ENCODE measurements at regions not wholly inside any gene's neighbourhood (a gene's known extent, or its start where the extent isn't known, plus 50 kb on each side); places are given as distances from the start of the nearest gene placed in this dataset.
A peak's percentile ranks its signal among the peaks of the same experiment; 100 is the strongest.

- Histone ChIP-seq H3K4me3 (ENCODE audit: low read length) (peak overlapping the region; percentile 24), H3K79me2 (replicated peaks; ENCODE audit: insufficient read depth, low read length) (no peaks in the 10 kb centered on the region), H3K36me3 (ENCODE audit: insufficient read depth, low read length) (no peaks in the 10 kb centered on the region), H3K9me3 (ENCODE audit: low read length) (peaks cover 4% of the 10 kb centered on the region), H3K4me2 (ENCODE audit: low read length) (peak overlapping the region; percentile 38), H3F3A (ENCODE audit: insufficient read depth, low read length, poor library complexity, severe bottlenecking) (no peaks in the 10 kb centered on the region), H3K27me3 (ENCODE audit: insufficient read depth, low read depth, low read length) (no peaks in the 10 kb centered on the region), H3K9me2 (ENCODE audit: insufficient read depth, low read length) (no peaks in the 10 kb centered on the region), H3K27ac (ENCODE audit: low read length) (peak overlapping the region; percentile 48), H4K20me1 (ENCODE audit: insufficient read depth) (no peaks in the 10 kb centered on the region), H3K9ac (ENCODE audit: low read length) (no peak overlapping the region), H2AFZ (ENCODE audit: low read depth, low read length) (peak overlapping the region; percentile 28)
- peak; percentile 53 for TF ChIP-seq EP300 (conservative IDR thresholded peaks at IDR 0.05; ENCODE audit: poor library complexity, severe bottlenecking)
- peak; percentile 15 for TF ChIP-seq SMC3 (conservative IDR thresholded peaks at IDR 0.05; ENCODE audit: poor library complexity)
- TF ChIP-seq CTCF (IDR thresholded peaks at IDR 0.05; ENCODE audit: poor library complexity, severe bottlenecking): no peak
- TF ChIP-seq, protein P1, sequence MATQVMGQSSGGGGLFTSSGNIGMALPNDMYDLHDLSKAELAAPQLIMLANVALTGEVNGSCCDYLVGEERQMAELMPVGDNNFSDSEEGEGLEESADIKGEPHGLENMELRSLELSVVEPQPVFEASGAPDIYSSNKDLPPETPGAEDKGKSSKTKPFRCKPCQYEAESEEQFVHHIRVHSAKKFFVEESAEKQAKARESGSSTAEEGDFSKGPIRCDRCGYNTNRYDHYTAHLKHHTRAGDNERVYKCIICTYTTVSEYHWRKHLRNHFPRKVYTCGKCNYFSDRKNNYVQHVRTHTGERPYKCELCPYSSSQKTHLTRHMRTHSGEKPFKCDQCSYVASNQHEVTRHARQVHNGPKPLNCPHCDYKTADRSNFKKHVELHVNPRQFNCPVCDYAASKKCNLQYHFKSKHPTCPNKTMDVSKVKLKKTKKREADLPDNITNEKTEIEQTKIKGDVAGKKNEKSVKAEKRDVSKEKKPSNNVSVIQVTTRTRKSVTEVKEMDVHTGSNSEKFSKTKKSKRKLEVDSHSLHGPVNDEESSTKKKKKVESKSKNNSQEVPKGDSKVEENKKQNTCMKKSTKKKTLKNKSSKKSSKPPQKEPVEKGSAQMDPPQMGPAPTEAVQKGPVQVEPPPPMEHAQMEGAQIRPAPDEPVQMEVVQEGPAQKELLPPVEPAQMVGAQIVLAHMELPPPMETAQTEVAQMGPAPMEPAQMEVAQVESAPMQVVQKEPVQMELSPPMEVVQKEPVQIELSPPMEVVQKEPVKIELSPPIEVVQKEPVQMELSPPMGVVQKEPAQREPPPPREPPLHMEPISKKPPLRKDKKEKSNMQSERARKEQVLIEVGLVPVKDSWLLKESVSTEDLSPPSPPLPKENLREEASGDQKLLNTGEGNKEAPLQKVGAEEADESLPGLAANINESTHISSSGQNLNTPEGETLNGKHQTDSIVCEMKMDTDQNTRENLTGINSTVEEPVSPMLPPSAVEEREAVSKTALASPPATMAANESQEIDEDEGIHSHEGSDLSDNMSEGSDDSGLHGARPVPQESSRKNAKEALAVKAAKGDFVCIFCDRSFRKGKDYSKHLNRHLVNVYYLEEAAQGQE (IDR thresholded peaks at IDR 0.05; ENCODE audit: borderline replicate concordance): peak; percentile 23
- no peak for TF ChIP-seq RAD21 (conservative IDR thresholded peaks at IDR 0.05)
Observed at GRCh38 chr5:51881901-51882300, 498.7 kb downstream of the ISL1 start.

GRCh38 chr5:51882647-51883046 is 499.4 kb downstream of the ISL1 start:
- H3K4me2 ChIP-seq (ENCODE audit: low read length): no peak overlapping the region
- no peak for TF ChIP-seq EZH2 (IDR thresholded peaks at IDR 0.05; ENCODE audit: borderline replicate concordance, insufficient read depth, low read length, poor library complexity, severe bottlenecking)
- no peak for TF ChIP-seq SMC3 (conservative IDR thresholded peaks at IDR 0.05; ENCODE audit: poor library complexity)
- no peak for TF ChIP-seq CTCF (IDR thresholded peaks at IDR 0.05; ENCODE audit: poor library complexity, severe bottlenecking)
- no peak for TF ChIP-seq POLR2AphosphoS5 (IDR thresholded peaks at IDR 0.05)
- TF ChIP-seq MXI1 (conservative IDR thresholded peaks at IDR 0.05; ENCODE audit: poor library complexity, severe bottlenecking): no peak
- TF ChIP-seq, protein P1 (IDR thresholded peaks at IDR 0.05; ENCODE audit: borderline replicate concordance): no peak
- TF ChIP-seq RAD21 (conservative IDR thresholded peaks at IDR 0.05): no peak
- TF ChIP-seq EP300 (conservative IDR thresholded peaks at IDR 0.05; ENCODE audit: poor library complexity, severe bottlenecking): no peak
- no peak for TF ChIP-seq TAF1 (IDR thresholded peaks at IDR 0.05; ENCODE audit: low read depth)

More at GRCh38 chr5:51882647-51883046, 499.4 kb downstream of the ISL1 start:
- Histone ChIP-seq H3F3A (ENCODE audit: insufficient read depth, low read length, poor library complexity, severe bottlenecking) (no peaks in the 10 kb centered on the region), H3K36me3 (ENCODE audit: insufficient read depth, low read length) (no peaks in the 10 kb centered on the region), H3K9me2 (ENCODE audit: insufficient read depth, low read length) (no peaks in the 10 kb centered on the region), H3K9me3 (ENCODE audit: low read length) (no peaks in the 10 kb centered on the region), H3K4me3 (ENCODE audit: low read length) (no peak overlapping the region), H3K79me2 (replicated peaks; ENCODE audit: insufficient read depth, low read length) (no peaks in the 10 kb centered on the region), H3K9ac (ENCODE audit: low read length) (no peak overlapping the region), H4K20me1 (ENCODE audit: insufficient read depth) (no peaks in the 10 kb centered on the region), H3K27me3 (ENCODE audit: insufficient read depth, low read depth, low read length) (no peaks in the 10 kb centered on the region), H3K27ac (ENCODE audit: low read length) (no peak overlapping the region), H2AFZ (ENCODE audit: low read depth, low read length) (no peak overlapping the region)
